Gastrocnemius medialis (tissue), 4 donors: ENCODE measurements at regions not wholly inside any gene's neighbourhood (a gene's known extent, or its start where the extent isn't known, plus 50 kb on each side); places are given as distances from the start of the nearest gene placed in this dataset.

Experiments
- POLR2A ChIP-seq, 2 donors: fragments of 450-650 bp; IDR thresholded peaks; one replicate each; pipeline ENCODE4 v1.6.1; 2017; ENCODE audit warnings: antibody characterized with exemption in 2 of 2, mild to moderate bottlenecking in 2 of 2, moderate library complexity in 2 of 2
- TF ChIP-seq, protein P1 (sequence below), 5 experiments: fragments of 450-650 bp in 3 of 5; fragments of 200-600 bp in 2 of 5; sonication (generic) in 2 of 5; IDR thresholded peaks in 4 of 5; conservative IDR thresholded peaks in 1 of 5; 1 replicate in 4 of 5; 2 replicates in 1 of 5; pipeline ENCODE4 v1.5.1; 2016 to 2019; ENCODE audit warnings: antibody characterized with exemption in 5 of 5, mild to moderate bottlenecking in 3 of 5, moderate library complexity in 3 of 5

DNA sequence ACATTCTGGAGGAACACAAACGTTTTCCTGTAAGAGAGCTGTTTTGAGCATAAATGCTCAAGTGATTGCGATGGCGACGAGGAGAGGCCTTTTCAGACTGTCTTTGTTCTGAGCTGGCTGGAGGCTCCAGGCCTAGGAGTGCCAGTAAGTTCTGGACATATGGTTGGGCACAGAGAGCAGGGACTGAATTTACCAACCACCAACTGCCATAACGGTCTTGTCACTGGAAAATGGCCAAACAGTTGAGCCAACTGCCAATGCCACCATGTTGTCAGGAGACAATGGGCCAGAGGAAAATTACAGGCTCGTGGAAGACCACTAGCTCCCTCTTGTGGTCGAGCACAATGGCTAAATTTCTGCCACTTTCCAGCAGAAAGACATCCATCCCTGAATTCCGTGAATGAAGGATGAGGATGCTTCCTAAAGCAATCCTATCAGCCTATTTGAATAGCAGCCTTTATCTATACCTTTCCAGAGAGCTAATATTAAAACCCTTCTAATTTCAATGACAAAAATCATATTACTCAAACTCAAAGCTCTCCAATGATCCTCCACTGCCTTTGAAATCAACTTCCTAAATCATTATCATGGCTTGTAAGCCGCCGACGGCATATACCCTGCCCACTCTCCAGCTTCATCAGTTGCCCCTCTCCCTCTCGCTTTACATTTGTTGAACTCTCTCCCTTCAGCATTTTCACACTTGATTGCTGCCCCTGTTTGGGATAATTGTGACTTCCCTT is 66.9 kb upstream of the GLIS3 start:
- TF ChIP-seq, protein P1, sequence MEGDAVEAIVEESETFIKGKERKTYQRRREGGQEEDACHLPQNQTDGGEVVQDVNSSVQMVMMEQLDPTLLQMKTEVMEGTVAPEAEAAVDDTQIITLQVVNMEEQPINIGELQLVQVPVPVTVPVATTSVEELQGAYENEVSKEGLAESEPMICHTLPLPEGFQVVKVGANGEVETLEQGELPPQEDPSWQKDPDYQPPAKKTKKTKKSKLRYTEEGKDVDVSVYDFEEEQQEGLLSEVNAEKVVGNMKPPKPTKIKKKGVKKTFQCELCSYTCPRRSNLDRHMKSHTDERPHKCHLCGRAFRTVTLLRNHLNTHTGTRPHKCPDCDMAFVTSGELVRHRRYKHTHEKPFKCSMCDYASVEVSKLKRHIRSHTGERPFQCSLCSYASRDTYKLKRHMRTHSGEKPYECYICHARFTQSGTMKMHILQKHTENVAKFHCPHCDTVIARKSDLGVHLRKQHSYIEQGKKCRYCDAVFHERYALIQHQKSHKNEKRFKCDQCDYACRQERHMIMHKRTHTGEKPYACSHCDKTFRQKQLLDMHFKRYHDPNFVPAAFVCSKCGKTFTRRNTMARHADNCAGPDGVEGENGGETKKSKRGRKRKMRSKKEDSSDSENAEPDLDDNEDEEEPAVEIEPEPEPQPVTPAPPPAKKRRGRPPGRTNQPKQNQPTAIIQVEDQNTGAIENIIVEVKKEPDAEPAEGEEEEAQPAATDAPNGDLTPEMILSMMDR (IDR thresholded peaks at IDR 0.05 in 4 of 5, conservative IDR thresholded peaks at IDR 0.05 in 1 of 5), result peak; percentile 9 to 63 (median 56)
- no peak for TF ChIP-seq POLR2A (IDR thresholded peaks at IDR 0.05)
